Loucy (cell line): ENCODE measurements at regions not wholly inside any gene's neighbourhood (a gene's known extent, or its start where the extent isn't known, plus 50 kb on each side); places are given as distances from the start of the nearest gene placed in this dataset.
"Not testable (repeated sequence)": the region's sequence is repeated elsewhere in the genome, so short reads cannot be mapped to it uniquely, and the experiment has no call there.

Experiments
- H2AFZ ChIP-seq: fragments of 200-600 bp; sonication (generic); 2 replicates; pipeline ENCODE4 v1.6.0; 2016; ENCODE audit warnings: antibody characterized with exemption, mild to moderate bottlenecking, low read length, moderate library complexity
- H3F3A ChIP-seq: fragments of 200-600 bp; 2 replicates; pipeline ENCODE4 v1.6.0; 2016; ENCODE audit warnings: antibody characterized with exemption, low read depth, mild to moderate bottlenecking
- H3K27me3 ChIP-seq: fragments of 200-600 bp; sonication (generic); 2 replicates; pipeline ENCODE4 v1.6.1; 2014; ENCODE audit warnings: low read length, mild to moderate bottlenecking; ENCODE audit not compliant: insufficient read depth, poor library complexity, severe bottlenecking
- H3K36me3 ChIP-seq: fragments of 200-600 bp; sonication (generic); 2 replicates; pipeline ENCODE4 v1.6.1; 2016; ENCODE audit warnings: low read length; ENCODE audit not compliant: insufficient read depth
- H3K4me1 ChIP-seq: fragments of 200-600 bp; sonication (generic); 2 replicates; pipeline ENCODE4 v1.5.1; 2014; ENCODE audit warnings: low read length, mild to moderate bottlenecking; ENCODE audit not compliant: insufficient read depth, poor library complexity, severe bottlenecking
- H3K4me2 ChIP-seq: fragments of 200-600 bp; sonication (generic); 2 replicates; pipeline ENCODE4 v1.6.0; 2014; ENCODE audit warnings: antibody characterized with exemption, low read length, low read depth, mild to moderate bottlenecking; ENCODE audit not compliant: poor library complexity, severe bottlenecking
- H3K4me3 ChIP-seq: fragments of 200-600 bp; sonication (generic); 2 replicates; pipeline ENCODE4 v1.5.1; 2014; ENCODE audit warnings: low read length, mild to moderate bottlenecking, mixed read lengths; ENCODE audit not compliant: poor library complexity, severe bottlenecking
- H3K79me2 ChIP-seq: fragments of 200-600 bp; sonication (generic); 2 replicates; pipeline ENCODE4 v1.6.1; 2014; ENCODE audit warnings: low read length; ENCODE audit not compliant: insufficient read depth
- H3K9ac ChIP-seq: fragments of 200-600 bp; sonication (generic); 2 replicates; pipeline ENCODE4 v1.6.0; 2014; ENCODE audit warnings: mild to moderate bottlenecking, low read depth, low read length, moderate library complexity; ENCODE audit not compliant: poor library complexity, severe bottlenecking
- H3K9me2 ChIP-seq: fragments of 200-600 bp; sonication (generic); replicated peaks from 2 replicates; pipeline ENCODE4 v1.6.1; 2016; ENCODE audit warnings: low read depth, low read length, mixed read lengths
- H3K9me3 ChIP-seq: fragments of 200-600 bp; sonication (generic); 2 replicates; pipeline ENCODE4 v1.6.1; 2014; ENCODE audit warnings: mild to moderate bottlenecking, antibody characterized with exemption, low read length, low read depth; ENCODE audit not compliant: insufficient read depth
- H4K20me1 ChIP-seq: fragments of 200-600 bp; sonication (generic); 2 replicates; pipeline ENCODE4 v1.6.0; 2014; ENCODE audit warnings: antibody characterized with exemption, low read length, mild to moderate bottlenecking; ENCODE audit not compliant: insufficient read depth, poor library complexity, severe bottlenecking
- CTCF ChIP-seq: fragments of 200-600 bp; sonication (generic); conservative IDR thresholded peaks from 2 replicates; pipeline ENCODE4 v1.5.1; 2014; ENCODE audit warnings: mild to moderate bottlenecking, antibody characterized with exemption, low read length
- EZH2phosphoT487 ChIP-seq: fragments of 200-600 bp; IDR thresholded peaks from 2 replicates; pipeline ENCODE4 v1.6.1; 2018; ENCODE audit warnings: antibody characterized with exemption, mild to moderate bottlenecking, moderate library complexity, borderline replicate concordance

GRCh38 chr3:27040674-27041073 is 328.5 kb downstream of the NEK10 start:
- Histone ChIP-seq H3K79me2 (no peaks in the 10 kb centered on the region), H3K9me3 (no peaks in the 10 kb centered on the region), H3K9me2 (no peaks in the 10 kb centered on the region), H3K4me1 (no peaks in the 10 kb centered on the region), H3K27me3 (no peaks in the 10 kb centered on the region), H3K4me2 (no peak overlapping the region), H2AFZ (no peak overlapping the region), H3F3A (no peaks in the 10 kb centered on the region), H3K36me3 (no peaks in the 10 kb centered on the region), H3K9ac (no peak overlapping the region), H3K4me3 (no peak overlapping the region), H4K20me1 (no peaks in the 10 kb centered on the region)
- TF ChIP-seq CTCF (no peak), EZH2phosphoT487 (no peak)

- not testable (repeated sequence) for H3K9ac ChIP-seq, H3F3A ChIP-seq
These were observed 326.6 kb downstream of the NEK10 start for GRCh38 chr3:27042541-27042940.

GRCh38 chr3:27043328-27043955 is 325.7 kb downstream of the NEK10 start:
- Histone ChIP-seq H2AFZ (no peak overlapping the region; the same call in 1 of the 2 replicates), H3K4me2 (no peak overlapping the region), H3K9ac (no peak overlapping the region)

More at GRCh38 chr3:27042541-27042940, 326.6 kb downstream of the NEK10 start:
- not testable (repeated sequence) for H3K27me3 ChIP-seq, H4K20me1 ChIP-seq, H2AFZ ChIP-seq, H3K4me3 ChIP-seq, H3K79me2 ChIP-seq, H3K36me3 ChIP-seq, H3K9me2 ChIP-seq, H3K9me3 ChIP-seq, H3K4me2 ChIP-seq, H3K4me1 ChIP-seq

More at GRCh38 chr3:27043328-27043955, 325.7 kb downstream of the NEK10 start:
- TF ChIP-seq EZH2phosphoT487, result no peak
- TF ChIP-seq CTCF, result no peak
- Histone ChIP-seq H3K27me3 (no peaks in the 10 kb centered on the region), H3K4me3 (no peak overlapping the region), H3K79me2 (no peaks in the 10 kb centered on the region), H4K20me1 (no peaks in the 10 kb centered on the region), H3K4me1 (no peaks in the 10 kb centered on the region), H3F3A (no peaks in the 10 kb centered on the region), H3K9me2 (no peaks in the 10 kb centered on the region), H3K9me3 (no peaks in the 10 kb centered on the region), H3K36me3 (no peaks in the 10 kb centered on the region)
